HTR-8/SVneo (cell line): ENCODE measurements at regions not wholly inside any gene's neighbourhood (a gene's known extent, or its start where the extent isn't known, plus 50 kb on each side); places are given as distances from the start of the nearest gene placed in this dataset.

Source experiments
- DNase-seq: peaks from one replicate; pipeline ENCODE4 v3.0.0; 2011; ENCODE audit warnings: low spot score, mixed read lengths; ENCODE audit not compliant: insufficient read length
- FAIRE-seq: peaks from 2 replicates; lab custom pipeline; 2011; peaks lifted over from hg19 to GRCh38; lab: Jason Lieb, UNC

GRCh38 chr2:71277536-71278103, 50.7 kb upstream of the PAIP2B start:
- peak; percentile 31 for FAIRE-seq
- DNase-seq: peak; percentile 64

- no peak for DNase-seq
- FAIRE-seq: no peak
Measured at GRCh38 chr2:71277147-71277475, 50.2 kb upstream of the PAIP2B start.

GRCh38 chr2:71276311-71277146, 49.6 kb upstream of the PAIP2B start:
- FAIRE-seq (peak; percentile 96), DNase-seq (peak; percentile 94)
